GM10266 (cell line): ENCODE measurements at regions not wholly inside any gene's neighbourhood (a gene's known extent, or its start where the extent isn't known, plus 50 kb on each side); places are given as distances from the start of the nearest gene placed in this dataset.

Experiments
- DNase-seq: peaks from one replicate; pipeline ENCODE4 v3.0.0; 2012; ENCODE audit errors: extremely low spot score
- TF ChIP-seq, protein P1 (sequence below): IDR thresholded peaks from 2 replicates; pipeline ENCODE4 v1.5.1; 2012; ENCODE audit warnings: mild to moderate bottlenecking, low read depth; ENCODE audit not compliant: control insufficient read depth, insufficient read depth; ENCODE audit errors: missing control alignments

DNA sequence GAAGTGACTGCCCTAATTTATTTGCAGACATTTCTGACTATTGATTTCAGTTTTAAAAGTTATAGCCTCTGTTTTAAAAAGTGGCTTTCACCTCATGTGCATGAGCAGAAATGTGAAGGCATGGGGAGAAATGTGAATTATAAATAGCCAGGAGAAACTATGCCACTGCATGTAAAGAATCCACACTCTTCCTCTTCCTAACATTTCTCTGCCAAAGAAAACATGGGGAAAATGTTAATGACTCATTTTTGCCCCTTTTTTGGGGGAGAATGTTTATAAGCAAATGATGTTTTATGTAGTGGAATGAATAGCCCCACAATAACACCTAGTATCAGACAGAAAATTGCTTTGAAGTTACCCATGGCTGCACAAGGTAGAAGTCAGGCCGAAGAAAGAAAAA, 249.0 kb upstream of the TANK start:
- DNase-seq: no peak
- TF ChIP-seq, protein P1, sequence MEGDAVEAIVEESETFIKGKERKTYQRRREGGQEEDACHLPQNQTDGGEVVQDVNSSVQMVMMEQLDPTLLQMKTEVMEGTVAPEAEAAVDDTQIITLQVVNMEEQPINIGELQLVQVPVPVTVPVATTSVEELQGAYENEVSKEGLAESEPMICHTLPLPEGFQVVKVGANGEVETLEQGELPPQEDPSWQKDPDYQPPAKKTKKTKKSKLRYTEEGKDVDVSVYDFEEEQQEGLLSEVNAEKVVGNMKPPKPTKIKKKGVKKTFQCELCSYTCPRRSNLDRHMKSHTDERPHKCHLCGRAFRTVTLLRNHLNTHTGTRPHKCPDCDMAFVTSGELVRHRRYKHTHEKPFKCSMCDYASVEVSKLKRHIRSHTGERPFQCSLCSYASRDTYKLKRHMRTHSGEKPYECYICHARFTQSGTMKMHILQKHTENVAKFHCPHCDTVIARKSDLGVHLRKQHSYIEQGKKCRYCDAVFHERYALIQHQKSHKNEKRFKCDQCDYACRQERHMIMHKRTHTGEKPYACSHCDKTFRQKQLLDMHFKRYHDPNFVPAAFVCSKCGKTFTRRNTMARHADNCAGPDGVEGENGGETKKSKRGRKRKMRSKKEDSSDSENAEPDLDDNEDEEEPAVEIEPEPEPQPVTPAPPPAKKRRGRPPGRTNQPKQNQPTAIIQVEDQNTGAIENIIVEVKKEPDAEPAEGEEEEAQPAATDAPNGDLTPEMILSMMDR: no peak

DNA sequence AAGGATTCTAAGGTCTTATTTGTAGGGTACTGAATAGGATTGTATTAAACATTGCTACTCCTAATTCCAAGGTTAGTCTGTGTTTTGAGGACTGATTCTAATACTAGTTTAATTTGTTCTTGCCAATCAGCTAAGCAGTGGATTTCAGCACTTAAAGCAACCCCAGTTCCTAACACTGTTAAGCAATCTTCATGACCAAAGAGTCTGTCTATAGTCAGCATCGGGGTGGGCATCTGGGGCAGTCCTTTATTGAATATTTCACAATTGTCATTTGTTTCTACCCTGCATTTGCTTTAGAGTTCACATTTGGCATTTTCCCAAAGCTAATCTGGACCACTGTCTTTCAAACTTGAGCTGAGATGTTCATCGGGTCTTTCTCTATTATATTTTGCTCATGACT, 248.0 kb upstream of the TANK start:
- DNase-seq: no peak
- TF ChIP-seq, protein P1: no peak

DNA sequence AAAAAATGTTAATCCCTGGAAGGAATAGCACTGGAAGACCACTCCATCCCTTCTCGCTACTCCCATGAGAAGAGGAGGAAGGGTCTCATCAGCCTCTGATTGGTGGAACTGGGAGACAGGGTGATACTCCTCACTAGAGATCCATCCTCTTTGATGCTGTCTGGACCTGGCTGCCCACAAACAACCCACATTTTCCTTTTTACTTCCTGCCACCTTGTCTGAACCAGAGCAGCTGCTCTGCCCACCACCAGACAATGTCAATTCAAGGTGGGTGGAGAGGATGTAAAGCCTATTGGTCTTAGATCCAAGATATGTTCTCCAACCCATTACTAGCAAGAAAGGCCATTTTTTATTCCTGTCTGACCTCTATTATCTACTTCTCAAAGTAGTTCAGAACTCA, 246.9 kb upstream of the TANK start:
- DNase-seq: no peak
- TF ChIP-seq, protein P1: no peak

DNA sequence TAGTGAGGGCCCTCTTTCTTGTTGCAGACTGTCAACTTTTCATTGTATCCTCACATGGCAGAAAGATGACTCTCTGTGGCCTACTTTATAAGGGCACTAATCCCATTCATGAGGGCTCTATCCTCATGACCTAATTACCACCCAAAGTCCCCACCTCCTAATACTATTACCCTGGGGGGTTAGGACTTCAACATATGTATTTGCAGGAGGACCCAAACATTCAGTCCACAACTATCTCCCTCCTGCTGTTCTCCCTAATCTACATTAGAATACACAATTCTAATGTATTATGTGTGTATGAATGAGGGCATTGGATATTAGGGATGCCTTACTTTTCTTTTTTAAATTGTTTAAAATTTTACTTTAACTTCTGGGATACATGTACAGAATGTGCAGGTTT, 246.0 kb upstream of the TANK start:
- TF ChIP-seq, protein P1: no peak
- DNase-seq: no peak

DNA sequence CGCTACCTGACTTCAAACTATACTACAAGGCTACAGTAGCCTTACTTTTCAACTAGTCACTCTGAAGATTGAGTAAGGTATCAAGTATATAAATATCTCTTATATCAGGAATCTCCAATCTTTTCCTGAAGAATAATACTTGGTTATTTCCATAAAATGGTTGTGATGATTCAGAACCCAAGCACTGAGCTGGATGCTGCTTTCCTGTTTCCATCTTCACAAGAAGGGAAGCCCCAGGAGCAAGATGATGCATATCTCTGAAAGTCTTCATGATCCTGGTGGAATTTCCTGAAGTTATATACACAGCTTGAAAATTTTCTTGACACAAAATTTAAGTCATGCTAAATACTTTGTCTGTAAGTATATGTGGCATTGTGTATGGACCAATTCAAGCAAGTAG, 243.9 kb upstream of the TANK start:
- TF ChIP-seq, protein P1: no peak
- DNase-seq: no peak

DNA sequence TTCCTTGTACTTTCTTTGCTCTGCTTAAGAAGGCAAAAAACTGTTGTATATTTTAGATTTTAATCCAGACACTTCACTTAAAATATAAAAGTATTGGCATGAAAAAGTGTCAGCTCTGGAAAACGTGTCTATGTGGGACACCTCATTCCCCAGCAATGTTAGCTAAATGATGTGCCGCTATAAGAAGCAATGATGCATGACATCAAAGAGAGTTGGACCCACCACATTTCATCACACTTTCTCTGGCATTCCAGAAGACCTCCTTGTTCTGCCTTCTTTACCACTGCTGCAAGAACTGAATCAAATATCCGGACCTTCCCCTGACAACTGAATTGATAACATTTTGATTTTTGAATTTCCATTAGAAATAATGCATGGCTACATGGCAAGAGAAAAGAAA, 242.4 kb upstream of the TANK start:
- TF ChIP-seq, protein P1: no peak
- DNase-seq: no peak

DNA sequence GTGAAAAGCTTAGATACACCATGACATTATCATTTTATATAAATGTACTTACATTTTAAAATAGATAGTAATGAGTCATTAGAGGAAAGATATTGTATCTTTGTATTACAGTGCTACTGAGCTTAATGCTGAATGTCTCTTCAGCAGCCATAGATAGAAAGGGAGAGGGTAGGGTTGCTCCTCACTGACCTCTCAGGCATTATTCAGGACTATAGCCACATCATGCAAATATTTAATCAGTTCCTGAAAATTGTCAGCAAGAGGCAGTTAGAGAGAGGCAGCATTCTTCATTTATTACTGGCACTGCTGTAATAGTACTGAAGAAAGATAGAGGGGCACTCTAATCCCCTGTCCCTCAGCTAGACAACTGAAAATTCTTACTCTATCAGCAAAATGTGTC, 242.0 kb upstream of the TANK start:
- DNase-seq: no peak
- TF ChIP-seq, protein P1: no peak
